NCI-H1417 treated with DMSO at 0.1 percent for 48 hours (cell line): ENCODE measurements at regions not wholly inside any gene's neighbourhood (a gene's known extent, or its start where the extent isn't known, plus 50 kb on each side); places are given as distances from the start of the nearest gene placed in this dataset.

Experiments used
- DNase-seq: peaks from one replicate; lab custom pipeline; 2025; lab: John Stamatoyannopoulos, UW

DNA sequence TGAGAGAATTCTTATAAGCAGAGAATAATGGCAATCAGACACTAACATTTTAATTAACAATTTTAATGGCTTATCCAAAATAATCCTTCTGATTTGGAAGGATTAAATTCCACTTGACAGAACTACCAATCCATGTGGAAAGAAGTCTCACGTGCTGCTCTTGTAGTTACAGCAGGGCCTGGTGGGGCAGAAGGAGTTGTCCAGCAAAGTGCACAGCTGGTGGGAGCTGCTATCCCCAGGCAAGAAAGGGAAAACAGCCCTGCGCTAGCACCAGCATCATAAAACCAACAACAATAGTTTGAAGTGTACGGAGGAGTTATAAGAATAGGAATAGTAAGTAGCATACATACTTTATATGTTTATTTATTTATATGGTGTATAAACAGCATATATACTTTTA lies 127.4 kb upstream of the TRIM2 start:
- DNase-seq = no peak

DNA sequence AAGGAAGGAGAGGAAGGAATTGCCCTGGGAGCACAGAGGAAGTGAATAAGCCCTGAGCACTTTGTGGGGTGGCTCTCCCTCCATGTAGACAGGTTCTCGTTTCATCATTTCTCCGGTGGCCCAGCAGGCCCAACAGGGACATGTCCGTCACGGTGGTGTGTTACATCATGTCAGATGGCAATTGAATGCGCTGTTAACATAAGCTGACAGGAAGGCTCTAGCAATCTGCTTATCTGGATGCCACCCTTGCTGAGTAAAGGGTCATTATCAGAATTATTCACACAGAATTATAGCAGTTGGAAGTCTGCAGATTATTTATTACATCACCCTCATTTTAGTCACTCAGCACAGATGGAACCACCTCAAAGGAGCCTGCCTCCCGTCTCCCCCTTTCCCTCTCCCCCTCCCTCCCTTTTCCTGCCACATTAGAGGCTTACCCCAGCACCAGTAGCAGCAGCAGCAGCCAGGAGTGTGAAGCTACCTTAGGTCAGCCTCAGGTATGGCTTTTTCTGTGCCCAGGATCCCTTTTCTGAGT lies 124.3 kb upstream of the TRIM2 start:
- no peak for DNase-seq

DNA sequence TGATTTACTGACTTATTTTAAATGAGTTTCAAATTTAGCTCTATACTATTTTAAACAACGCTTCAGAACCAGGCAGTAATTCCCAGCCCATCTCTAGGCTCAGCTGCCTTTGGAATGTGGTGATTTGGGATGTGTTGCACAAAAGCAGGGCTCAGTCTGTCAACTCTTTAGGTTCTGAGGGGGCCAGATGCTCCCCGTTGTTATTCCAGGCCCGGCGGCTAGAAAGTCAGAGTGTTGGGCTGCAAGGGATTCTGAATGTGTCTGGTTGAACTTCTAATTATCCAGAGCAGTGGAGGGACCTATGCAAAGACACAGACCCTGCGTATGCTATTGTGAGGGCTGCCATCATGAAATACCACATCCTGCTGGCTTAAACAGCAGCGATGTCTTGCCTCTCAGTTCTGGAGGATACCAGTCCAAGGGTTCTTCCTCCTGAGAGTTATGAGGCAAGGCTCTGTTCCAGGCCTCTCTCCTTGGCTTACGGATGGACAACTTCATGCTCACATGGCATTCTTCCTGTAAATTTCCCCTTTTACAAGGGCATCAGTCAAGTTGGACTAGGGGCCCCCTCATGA lies 123.2 kb upstream of the TRIM2 start:
- no peak for DNase-seq

DNA sequence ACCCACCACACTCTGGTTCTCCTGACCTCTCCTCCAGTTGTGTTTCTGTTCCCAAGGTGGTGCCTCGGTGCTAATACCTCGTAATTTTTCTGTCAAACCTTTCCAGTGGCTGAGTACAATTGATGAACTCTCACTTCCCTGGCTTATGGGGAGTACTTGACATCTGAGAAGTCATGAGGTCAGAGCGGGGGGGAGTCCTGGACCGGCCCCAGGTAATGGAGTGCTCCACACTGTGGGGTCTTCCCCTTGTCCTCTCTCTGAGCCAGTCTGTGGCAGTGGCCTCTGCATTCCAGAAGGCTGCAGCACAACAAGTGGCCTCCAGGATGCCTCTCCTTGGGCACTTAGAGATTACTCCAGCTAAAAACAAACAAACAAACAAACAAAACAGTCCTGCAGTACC lies 122.5 kb upstream of the TRIM2 start:
- no peak for DNase-seq

DNA sequence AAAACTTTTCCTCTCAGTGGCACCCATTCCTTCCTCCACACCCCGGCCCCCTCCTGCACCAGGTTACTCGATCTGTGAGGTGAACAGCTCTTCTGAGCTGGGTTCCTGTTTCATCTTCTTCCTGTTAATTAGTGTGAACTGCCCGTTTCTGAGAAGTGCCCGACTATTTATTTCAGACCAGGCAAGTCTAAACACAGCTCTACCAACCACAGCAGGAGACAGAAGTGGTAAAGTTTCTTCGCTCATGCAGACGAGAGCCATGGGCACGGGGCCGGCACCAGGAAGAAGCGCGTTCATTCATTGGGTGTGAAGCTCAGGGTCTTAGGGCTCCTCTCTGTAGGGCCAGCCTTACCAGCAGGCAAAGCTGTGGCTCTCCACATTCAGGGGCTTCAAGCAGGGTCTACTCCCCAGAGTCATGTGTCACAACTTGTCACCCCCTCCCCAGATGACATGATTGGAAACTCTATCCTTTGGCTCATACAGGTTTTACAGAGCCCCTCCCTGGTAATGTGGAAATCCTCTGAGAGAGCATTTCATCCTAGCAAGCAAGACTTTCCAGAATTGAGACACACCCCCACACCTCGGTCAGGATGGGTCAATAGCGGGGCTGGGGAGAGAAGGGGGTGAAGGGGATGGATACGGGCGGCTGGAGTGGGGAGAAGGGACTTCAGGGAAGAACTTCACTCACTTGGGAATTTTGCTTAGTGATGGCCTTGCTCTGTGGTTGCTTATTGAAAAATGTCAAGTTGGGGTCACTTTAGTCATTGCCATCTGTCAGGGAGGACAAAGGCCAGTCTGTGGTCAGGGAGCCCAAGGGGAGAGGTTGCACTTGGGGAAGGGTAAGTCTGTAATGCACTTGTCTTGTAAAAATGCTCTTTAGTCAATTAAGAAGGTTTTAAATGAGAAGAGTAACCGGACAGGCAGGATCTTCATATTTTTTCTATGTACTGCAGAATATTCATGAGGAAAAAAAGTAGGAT lies 121.6 kb upstream of the TRIM2 start:
- no peak for DNase-seq

DNA sequence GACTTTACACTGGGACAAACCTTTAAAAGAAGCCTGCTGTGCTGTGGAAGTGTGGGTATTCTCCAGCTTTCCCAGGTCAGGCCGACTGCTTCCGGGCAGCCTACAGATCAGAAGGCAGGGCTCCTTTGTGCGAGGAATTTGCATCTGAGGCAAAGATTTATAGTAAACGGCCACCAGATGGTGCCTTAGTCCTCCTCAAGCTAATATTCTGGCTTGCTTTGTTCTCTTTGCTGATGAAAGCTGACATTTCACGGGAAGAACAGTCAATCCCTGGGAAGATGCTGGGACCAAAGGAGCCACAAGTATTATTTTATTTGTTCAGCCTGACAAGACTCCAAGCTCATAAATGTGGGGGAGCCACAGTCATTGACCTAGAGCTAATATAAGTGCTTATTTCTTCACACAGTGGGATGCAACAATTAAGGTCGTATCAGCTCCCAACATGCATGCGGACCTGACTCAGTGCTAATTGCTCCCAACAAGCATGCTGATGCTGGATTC lies 120.7 kb upstream of the TRIM2 start:
- peak; percentile 73 for DNase-seq

- DNase-seq = no peak
These were observed 119.8 kb upstream of the TRIM2 start for GRCh38 chr4:153084224-153084979.

DNA sequence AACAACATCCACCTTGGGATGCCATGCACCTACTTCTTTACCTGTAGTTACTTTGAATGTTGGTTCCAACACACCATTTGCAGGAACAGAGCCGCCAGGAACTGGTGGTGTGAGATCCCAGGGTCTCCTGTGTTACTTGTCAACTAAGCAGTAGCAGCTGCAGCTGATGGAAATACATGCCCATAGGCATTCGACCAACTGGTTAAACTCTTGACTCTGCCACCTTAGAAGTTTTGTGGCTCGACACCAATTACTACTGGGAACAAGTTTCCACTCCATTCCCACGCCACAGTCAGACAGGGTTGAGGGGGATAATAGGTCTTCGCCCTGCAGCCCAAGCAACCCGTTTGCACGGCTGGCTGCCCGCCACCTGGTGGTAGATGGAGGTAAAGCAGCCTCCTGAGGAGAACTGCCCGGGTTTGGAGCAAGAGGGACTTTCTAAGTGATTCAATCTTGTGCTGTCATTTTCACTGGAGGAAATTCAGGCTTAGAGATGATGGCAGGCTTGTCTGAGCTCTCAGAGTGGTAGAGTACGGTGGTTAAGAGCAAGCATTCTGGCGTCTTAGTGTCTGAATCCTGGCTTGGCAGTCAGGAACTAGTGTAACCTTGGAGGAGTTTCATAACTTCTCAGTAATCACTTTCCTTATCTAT lies 119.1 kb upstream of the TRIM2 start:
- DNase-seq = no peak

DNA sequence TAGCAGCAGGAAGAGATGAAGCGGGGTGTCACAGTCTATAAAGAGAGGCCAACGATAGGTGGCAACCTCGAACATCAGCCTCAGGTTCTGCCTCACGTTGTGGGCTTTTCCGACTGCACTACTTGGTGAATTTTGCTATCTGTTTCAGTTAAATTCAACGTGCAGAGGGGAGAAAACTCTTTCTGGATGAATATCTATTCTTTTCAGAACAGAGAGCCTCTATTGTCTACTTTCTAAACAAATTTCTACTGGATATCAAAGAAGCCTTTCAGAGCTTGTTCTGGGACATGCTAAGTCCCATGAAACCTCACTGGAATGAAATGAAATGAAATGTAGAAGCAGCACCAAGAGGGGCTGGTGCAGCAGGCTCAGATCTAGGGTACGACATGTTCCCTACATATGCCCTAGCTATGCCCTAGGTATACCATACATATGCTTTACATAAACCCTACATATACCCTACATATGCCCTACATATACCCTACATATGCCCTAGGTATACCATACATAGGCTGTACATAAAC lies 116.5 kb upstream of the TRIM2 start:
- DNase-seq = no peak

GRCh38 chr4:153089742-153090141 lies 114.5 kb upstream of the TRIM2 start:
- DNase-seq = no peak

DNA sequence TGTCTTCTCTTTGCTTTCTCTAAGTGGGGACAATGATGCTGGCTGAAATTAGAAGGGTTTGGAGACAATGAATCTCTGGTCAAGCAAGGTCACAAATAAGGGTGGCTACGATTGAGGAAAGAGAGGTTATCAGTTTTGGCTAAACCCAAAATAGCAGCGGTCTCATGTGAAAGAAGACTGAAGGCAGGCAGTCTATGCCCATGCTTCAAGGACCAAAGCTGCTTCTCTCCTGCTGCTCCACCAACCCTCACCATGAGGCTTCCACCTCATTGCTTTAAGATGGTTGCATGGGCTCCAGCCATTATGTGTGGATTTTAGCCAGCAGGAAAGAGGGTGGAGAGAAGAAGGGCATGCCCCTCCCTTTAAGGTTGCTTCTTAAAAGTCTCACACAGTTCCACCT lies 114.1 kb upstream of the TRIM2 start:
- DNase-seq = no peak

GRCh38 chr4:153090670-153091385 lies 113.4 kb upstream of the TRIM2 start:
- DNase-seq = no peak

- DNase-seq = no peak
These were observed 110.8 kb upstream of the TRIM2 start for GRCh38 chr4:153093396-153093795.

GRCh38 chr4:153093802-153094201 lies 110.4 kb upstream of the TRIM2 start:
- DNase-seq = no peak

DNA sequence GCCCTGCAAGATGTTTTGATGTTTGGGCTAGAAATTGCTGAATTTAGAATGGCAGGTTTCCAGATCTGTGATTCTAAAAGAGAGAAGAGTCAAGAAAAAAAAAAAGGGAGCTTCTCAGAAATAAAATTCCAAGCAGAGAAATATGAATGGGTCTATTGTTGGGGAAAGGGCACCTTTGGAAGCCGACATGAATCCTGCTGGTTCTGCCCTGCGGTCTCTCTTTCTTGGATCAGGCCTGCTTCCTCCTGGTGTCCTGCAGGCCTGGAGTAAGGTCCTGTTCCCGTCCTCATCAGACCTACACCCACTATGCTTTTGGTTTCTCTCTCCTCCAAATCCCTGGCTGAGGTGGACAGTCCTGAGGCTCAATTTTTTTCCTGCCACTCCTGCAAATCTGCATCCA lies 109.8 kb upstream of the TRIM2 start:
- no peak for DNase-seq

DNA sequence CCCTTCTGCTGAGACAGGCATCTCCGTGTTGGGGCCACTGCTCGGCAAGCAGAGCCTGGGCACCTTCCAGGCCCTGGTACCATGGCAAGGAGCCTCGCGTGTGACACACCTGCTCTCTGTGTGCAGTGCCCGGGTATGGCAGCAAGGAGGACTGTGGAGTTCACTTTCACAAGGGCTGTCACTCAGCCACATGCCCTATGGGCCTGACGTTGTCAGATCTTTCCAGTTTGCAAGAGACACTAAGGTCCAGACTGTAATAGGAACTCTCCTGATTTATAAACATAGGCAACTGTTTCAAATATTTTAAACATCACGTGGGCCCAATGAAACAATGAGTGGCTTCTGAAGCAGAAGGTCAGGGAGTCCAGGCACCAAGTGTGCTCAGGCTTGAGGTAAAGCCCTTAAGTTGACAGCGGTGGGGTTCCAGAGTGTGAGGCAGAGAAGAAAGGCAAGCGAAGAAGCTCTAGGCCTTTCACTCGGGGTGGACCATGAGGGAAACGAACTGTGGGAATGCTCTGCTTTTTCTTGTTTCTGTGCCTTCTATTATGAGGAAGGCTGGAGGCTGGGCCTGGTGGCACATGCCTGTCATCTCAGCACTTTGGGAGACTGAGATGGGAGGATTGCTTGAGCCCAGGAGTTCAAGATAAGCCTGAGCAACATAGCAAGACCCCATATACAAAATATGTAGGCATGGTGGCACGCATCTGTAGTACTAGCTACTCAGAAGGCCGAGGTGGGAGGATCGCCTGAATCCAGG lies 108.6 kb upstream of the TRIM2 start:
- DNase-seq = no peak

DNA sequence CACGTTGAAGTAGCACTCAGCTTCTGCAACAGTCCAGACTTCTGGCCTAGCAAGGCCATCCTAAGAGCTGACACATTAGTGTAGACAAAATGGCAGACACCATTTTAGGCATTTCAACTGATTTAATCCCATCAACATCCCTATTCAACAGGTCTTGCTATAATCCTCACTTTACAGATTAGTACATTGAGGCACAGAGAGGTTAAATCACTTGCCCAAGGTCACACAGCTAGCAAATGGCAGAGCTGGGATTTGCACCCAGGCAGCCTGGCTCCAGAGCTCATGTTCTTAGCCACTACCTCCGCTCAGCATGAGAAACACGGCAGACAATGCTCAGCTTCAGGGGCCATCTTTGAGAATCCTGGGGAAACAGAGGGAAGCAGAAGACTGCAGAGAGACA lies 107.9 kb upstream of the TRIM2 start:
- no peak for DNase-seq

- no peak for DNase-seq
These were observed 105.8 kb upstream of the TRIM2 start for GRCh38 chr4:153098427-153098826.

GRCh38 chr4:153099391-153100140 lies 104.7 kb upstream of the TRIM2 start:
- no peak for DNase-seq
